DMS114 treated with DMSO at 0.1 percent for 48 hours (cell line): ENCODE measurements at regions not wholly inside any gene's neighbourhood (a gene's known extent, or its start where the extent isn't known, plus 50 kb on each side); places are given as distances from the start of the nearest gene placed in this dataset.
"Not testable (repeated sequence)": the region's sequence is repeated elsewhere in the genome, so short reads cannot be mapped to it uniquely, and the experiment has no call there.

Source experiments
- DNase-seq: peaks from one replicate; lab custom pipeline; 2025; ENCODE audit not compliant: unreplicated experiment; lab: John Stamatoyannopoulos, UW

- no peak for DNase-seq
Measured at GRCh38 chr3:110436209-110436608, 635.4 kb upstream of the NECTIN3 start.

DNA sequence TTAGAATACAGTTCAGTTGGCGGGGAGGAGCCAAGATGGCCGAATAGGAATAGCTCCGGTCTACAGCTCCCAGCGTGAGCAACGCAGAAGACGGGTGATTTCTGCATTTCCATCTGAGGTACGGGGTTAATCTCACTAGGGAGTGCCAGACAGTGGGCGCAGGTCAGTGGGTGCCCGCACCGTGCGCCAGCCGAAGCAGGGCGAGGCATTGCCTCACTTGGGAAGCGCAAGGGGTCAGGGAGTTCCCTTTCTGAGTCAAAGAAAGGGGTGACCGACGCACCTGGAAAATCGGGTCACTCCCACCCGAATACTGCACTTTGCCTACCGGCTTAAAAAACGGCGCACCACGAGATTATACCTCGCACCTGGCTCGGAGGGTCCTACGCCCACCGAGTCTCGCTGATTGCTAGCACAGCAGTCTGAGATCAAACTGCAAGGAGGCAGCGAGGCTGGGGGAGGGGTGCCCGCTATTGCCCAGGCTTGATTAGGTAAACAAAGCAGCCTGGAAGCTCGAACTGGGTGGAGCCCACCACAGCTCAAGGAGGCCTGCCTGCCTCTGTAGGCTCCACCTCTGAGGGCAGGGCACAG is 631.5 kb upstream of the NECTIN3 start:
- not testable (repeated sequence) for DNase-seq

DNA sequence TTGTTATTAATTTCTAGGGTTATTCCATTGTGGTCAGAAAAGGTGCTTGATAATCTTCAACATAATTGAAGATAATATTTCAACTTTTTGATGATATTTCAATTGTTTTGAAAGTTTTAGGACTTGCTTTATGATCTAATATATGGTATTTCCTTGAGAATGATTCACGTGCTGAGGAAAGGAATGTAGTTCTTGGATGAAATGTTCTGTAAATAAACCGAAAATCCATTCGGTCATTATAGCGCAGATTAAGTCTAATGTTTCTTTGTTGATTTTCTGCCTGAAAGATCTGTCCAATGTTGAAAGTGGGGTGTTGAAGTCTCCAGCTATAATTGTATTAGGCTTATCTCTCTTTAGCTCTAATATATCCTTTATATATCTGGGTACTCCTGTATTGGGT is 617.5 kb upstream of the NECTIN3 start:
- DNase-seq, result no peak

GRCh38 chr3:110456001-110456400 is 615.6 kb upstream of the NECTIN3 start:
- no peak for DNase-seq

GRCh38 chr3:110456438-110457138 is 615.0 kb upstream of the NECTIN3 start:
- no peak for DNase-seq

DNA sequence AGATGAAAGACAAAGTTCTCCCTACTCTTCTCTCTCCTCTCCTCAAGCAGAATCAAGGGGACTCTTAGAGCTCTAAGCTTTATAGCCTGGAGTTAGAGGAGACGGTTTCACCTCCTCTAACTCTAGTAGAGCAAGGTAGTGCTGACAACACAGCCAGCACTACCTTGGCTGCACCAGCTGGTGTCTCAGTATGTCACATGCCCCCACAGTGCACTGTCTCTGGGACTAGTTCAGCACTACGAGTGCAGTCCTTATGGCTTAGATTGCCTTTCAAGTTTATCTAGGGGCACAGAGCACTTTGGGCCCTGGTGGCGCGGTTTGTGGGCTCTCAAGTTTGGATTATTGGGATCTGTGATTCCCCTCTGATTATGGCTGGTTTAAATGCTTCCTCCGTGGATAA is 614.1 kb upstream of the NECTIN3 start:
- DNase-seq, result no peak

- DNase-seq, result no peak
Measured at GRCh38 chr3:110459021-110459420, 612.6 kb upstream of the NECTIN3 start.

- DNase-seq, result no peak
Measured at GRCh38 chr3:110470310-110470709, 601.3 kb upstream of the NECTIN3 start.

GRCh38 chr3:110473405-110473804 is 598.2 kb upstream of the NECTIN3 start:
- no peak for DNase-seq

- DNase-seq, result no peak
Measured at GRCh38 chr3:110474397-110474796, 597.2 kb upstream of the NECTIN3 start.

DNA sequence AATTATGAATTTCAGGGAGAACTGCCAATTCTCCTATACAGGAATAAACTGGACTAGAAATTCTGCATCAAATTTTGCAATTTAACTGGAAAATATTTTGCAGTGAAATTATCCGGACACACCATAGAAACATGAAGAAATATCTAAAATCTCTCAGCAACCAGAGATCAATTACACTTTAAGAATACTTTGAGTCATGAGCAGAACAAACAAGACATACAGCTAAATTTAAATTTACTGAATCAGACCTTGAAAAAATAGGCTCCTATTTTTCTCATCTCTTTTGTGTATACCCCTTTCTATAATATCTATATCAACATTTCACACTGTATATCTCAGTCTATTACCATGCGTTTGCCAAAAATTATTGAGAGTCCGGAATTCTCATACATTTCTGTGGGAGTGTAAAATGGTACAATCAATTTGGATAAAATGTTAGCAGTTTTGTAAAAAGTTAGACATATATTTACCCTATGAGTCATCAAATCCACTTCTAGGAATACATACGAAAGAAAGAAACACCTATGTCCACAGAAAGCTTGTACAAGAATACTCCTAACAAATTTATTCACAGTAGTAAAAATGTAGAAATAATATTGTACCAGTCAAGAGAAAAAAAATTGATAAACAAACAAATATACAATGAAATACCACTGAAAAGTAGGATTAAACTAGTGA is 593.1 kb upstream of the NECTIN3 start:
- no peak for DNase-seq

DNA sequence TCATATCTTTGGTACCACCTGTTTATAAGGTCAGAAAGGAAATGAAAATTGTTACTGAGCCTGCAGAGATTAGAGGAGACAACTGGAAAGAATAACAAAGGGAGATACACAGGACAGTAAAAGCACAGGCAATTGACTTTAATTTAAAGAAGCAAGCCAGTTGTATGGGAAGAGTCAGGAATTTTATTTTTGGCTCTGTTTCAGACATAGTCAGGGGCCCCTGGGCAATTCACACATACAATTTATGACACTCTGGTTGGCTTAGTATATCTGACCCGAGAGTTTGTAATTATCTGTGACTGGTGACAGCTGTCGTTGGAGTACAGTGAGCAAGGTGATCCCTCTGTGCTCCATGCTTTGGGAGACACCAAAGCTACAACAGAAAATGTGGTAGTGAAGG is 591.9 kb upstream of the NECTIN3 start:
- DNase-seq, result no peak

DNA sequence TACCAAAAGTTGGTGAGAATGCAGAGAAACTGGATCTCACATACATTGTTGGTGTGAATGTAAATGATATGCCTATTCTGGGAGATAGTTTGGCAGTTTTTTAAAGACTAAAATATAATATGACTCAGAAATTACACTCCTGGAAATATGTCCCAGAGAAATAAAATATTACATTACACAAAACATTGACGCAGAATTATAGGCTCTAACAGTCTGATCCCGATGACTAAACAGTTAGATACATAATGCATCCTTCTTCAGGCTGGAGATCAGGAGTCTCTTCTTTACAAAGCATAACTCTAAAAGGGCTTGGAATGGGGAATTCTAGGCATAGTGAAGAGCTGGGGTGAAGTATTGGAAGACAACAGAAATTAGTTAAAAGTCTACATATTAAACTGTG is 586.2 kb upstream of the NECTIN3 start:
- no peak for DNase-seq

DNA sequence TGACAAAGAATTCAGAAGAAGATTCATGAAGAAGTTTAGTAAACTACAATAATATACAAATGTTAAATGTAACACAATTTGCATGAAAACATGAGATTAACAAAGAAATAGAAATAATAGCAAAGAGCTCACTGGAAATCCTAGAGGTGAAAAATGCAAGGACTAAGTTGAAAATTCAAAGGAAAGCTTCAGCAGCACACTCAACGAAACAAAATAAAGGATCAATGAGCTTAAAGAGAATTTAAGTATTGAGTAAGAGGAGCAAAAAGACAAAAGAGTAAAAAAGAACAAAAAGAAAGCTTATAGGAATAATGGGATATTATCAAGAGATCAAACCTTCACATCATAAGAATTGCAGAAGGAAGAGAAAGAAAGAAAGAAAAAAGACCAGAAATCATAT is 583.8 kb upstream of the NECTIN3 start:
- DNase-seq, result no peak

GRCh38 chr3:110491413-110491812 is 580.2 kb upstream of the NECTIN3 start:
- DNase-seq, result no peak

GRCh38 chr3:110492876-110493275 is 578.7 kb upstream of the NECTIN3 start:
- no peak for DNase-seq

- no peak for DNase-seq
Measured at GRCh38 chr3:110493438-110494092, 578.1 kb upstream of the NECTIN3 start.

DNA sequence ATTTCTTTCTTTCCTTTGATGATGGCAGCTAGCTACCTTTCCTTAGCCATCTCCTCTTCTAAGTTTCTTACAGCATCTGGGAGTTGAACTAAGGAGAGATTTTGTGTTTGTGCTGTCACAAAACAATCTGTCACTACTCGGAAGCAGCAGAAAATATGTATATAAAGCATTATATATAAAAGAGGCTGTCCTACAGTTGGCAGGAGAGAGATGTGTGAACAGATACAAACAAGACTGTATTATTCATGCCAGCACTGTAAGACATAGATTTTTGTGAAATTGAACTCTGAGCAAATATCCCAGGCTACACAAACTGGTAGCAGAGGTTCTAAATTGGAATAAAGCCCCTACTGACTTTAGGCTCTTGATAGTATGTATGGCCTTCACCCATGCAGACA is 577.5 kb upstream of the NECTIN3 start:
- no peak for DNase-seq

GRCh38 chr3:110494728-110495127 is 576.9 kb upstream of the NECTIN3 start:
- no peak for DNase-seq

GRCh38 chr3:110495201-110495927 is 576.3 kb upstream of the NECTIN3 start:
- DNase-seq, result no peak

- no peak for DNase-seq
Measured at GRCh38 chr3:110504401-110504800, 567.2 kb upstream of the NECTIN3 start.
